GM21381 (cell line): ENCODE measurements at regions not wholly inside any gene's neighbourhood (a gene's known extent, or its start where the extent isn't known, plus 50 kb on each side); places are given as distances from the start of the nearest gene placed in this dataset.
"Not testable (repeated sequence)": the region's sequence is repeated elsewhere in the genome, so short reads cannot be mapped to it uniquely, and the experiment has no call there.

Experiments used
- ATAC-seq: cut with Tn5 transposase; IDR thresholded peaks from one replicate; pipeline ENCODE4 v1.9.1; 2021; ENCODE audit warnings: mild to moderate bottlenecking, moderate library complexity; ENCODE audit not compliant: unreplicated experiment

DNA sequence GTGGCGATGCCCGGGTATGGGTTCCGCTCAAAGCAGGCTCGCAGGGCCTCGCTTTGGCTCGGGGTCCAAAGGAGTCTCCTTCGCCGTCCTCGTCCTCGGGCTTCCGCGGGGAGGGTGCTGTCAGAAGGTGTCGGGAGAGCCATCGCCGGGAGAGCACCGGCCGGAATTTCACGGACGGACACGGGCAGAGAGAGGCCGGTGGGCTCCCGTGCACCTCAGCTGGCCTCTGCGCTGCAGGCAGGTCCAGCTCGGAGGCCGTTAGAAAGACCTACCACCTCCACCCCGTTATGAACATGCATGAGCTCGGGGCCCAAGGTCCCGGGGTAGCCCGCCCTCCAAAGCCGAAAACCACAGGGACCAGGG is 1846.0 kb upstream of the DEFB115 start:
- ATAC-seq = not testable (repeated sequence)

DNA sequence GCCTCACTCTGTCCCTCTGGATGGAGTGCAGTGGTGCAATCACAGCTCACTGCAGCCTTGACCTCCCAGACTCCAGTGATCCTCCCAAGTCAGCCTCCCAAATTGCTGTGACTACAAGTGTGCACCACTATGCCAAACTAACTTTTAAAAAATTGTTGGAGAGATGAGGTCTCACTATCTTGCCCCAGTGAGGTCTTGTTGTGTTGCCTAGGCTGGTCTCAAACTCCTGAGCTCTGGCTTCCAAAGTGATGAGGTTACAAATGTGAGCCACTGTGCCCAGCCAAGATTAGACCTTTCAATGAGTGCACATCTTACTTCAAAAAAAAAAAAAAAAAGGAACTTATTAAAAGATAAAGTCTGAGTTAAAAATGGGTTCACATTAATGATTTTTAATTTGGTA is 1838.1 kb upstream of the DEFB115 start:
- ATAC-seq = no peak

DNA sequence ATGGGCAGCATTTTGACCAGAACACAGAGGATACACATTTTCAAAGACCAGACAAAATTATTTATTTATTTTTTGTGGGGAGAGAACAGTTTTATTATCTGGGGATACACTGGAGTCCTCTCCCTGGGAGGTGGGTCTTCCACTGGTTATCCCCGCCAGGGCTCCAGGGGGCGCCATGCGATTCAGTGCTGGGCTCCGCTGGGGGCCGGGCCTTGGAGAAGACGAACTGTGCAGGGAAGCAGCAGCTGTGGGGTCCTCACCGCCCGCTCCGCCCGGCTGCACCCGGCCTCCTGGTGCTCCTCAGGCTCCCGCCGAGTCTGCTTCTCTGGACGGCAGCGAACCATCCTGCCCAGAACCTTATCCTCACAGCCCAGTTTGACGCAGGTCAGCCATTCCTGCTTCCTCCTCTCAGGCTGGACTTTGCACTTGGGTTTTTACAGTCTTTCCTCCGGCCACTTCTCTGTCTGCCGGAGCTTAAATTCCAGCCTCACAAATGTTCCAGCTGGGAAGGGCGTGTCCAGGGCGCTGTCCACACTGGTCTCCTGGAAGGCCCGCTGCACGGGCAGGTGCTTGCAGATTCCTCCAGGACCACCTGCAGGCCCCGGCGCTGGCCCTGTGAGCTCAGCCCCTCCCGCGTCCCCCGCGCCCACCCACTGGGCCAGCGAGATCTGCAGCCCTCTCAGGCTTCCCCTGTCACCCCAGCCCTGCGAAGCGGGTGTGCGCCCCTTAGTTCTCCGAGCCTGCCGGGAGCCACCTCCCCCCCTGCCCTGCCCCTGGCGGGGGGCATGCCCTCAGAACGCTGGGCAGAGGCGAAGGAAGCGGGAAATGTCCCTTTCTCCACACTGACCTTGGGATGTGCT is 1830.0 kb upstream of the DEFB115 start:
- no peak for ATAC-seq

DNA sequence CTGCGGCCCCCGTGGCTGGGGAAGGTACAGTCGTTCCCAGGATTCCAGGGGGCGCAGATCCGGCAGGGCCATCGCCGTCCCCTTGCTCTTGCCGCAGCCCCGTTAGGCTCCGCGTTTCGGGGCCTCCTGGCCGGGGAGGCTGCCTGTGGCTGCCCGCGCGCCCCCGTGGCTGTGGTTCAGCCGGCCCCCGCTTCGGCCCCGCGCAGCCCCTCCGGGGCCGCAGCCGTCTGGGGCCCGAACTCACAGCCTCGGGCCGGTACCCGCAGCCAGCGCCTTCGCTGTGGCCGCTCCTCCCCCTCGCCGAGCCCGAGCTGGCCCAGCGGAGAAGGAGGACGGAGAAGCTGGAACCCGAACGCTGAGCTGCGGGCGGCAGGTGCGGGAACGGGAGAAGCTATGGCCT is 1826.9 kb upstream of the DEFB115 start:
- no peak for ATAC-seq

DNA sequence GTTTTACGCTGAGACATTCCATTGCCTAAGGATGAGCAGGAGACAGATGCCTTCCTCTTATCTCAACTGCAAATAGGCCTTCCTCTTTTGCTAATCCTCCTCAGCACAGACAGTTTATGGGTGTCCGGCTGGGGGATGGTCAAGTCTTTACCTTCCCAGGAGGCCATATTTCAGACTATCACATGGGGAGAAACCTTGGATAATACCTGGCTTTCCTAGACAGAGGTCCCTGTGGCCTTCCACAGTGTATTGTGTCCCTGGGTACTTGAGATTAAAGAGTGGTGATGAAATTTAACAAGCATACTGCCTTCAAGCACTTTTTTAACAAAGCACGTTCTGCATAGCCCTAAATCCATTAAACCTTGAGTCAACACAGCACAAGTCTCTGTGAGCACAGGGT is 1816.7 kb upstream of the DEFB115 start:
- not testable (repeated sequence) for ATAC-seq

- not testable (repeated sequence) for ATAC-seq
Observed at GRCh38 chr20:29443206-29443781, 1814.2 kb upstream of the DEFB115 start.

DNA sequence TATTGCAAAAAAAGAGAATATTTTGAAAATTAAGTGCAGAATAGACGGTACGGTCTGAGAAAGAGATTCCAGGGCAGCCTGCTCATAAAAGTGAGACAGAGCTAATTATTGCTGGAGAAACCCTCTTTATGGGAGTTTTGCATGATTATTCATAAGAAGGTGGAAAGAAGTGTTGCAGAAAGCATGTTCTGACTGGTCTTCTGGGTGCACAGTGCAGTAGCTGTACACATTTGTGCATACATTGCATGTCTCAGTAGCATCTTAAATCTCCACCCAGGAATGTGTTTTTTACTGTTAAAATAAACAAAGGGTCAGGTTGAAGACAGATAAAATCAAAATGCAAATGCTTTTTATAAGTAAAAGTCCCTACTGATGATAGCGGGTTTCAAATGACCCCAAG is 1813.6 kb upstream of the DEFB115 start:
- ATAC-seq = peak; percentile 59

GRCh38 chr20:29445050-29445907 is 1812.2 kb upstream of the DEFB115 start:
- ATAC-seq = peak; percentile 95

- ATAC-seq = not testable (repeated sequence)
Observed at GRCh38 chr20:29447517-29448484, 1809.7 kb upstream of the DEFB115 start.

DNA sequence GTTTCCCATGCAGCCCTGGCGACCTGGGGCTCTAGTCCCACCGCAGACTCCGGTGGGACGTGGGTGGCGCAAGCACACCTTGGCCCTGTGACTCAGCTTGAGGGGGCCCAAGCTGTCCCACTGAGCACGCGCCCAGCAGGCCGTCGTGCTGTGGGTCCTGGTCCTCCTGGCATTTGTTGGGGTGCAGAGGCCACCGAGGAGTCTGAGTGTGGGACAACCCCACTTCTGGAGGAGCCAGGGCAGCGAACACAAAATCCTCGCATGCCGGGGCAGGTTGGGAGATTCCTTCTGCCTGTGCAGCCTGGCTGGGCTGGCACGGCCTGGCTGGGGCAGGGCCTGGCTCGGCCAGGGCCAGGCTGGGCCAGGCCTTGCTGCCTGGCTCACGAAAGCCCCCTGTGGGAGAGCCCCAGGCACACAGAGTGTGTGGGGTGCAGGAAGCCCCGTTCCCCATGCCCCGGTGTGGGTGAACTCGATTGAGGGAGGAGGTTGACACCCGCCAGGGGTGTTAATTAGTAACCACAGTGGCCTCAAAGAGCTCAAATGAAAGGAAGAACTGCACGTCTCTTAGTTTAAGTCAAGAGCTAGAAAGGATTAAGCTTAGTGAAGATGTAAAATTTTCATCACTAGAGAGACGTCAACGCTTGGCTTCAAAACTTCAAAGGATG is 1808.5 kb upstream of the DEFB115 start:
- ATAC-seq = no peak

- no peak for ATAC-seq
Observed at GRCh38 chr20:29452186-29452585, 1805.3 kb upstream of the DEFB115 start.

DNA sequence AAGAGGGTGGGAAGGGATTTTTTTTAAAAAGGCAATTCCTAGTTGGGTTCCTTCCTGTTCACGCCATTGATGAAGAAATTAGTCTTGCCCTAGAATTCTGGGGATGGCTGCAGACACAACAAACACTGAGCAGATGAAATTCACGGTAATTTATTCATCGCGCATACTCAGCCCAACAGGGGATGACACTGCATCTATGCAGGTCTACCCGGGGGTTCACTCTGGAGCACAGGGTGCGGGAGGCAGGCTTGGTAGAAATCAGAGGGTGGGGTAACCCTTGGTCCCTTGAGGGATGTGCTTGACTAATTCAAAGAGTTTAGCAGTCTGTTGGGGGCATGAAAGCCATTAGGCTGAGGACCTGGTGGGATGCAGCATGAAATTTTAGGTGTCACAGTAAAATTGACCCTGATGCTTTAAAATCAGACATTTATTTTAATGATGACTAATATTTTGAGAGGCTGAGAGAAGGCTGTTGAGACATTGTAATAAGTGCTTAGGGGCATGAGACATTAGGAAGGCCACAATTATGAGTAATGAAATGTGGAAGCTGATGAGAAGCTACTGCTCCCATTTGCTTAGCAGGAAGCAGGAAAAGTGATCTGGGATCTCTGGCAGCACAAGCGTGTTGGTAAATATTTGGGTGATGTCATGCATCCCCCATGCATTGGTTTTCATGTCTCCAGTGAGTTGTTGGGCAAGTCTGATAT is 1800.3 kb upstream of the DEFB115 start:
- ATAC-seq = not testable (repeated sequence)

DNA sequence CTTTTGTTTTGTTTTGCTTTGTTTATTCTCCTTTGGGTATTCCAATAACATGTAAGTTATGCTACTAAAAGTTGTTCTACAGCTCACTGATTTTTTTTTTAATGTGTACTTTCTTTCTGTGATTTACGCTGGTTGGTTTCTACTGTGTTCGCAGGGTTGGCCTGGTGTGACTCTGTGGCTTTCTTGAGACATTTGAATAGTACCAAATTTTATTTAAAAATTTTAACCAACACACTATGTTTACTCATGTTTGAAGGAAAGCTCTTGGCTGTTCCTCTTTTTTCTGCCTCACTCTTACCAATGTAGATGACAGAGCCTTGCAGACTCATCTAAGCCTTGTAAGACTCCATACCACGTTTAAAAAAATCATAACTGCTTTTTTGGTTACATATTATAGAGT is 1784.9 kb upstream of the DEFB115 start:
- ATAC-seq = no peak

- ATAC-seq = not testable (repeated sequence)
Observed at GRCh38 chr20:29492840-29493239, 1764.6 kb upstream of the DEFB115 start.

DNA sequence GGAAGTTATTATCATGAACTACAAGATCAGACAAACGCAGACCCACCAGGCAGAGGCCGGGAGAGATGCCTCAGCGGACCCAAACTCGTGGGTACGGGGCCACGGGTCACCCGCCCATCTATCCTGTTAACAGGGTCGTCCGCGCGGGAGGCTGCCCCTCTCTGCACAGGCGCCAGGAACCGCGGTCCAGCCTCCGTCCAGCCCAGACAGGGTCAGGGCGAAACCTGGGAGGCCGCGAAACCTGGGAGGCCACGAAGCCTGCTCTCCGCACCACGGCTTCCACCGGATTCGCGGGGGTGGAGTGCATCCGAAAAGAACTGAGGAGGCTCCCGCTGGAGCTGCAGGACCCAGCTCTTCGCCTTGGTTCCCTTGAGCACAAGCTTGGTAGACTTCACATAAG is 1760.7 kb upstream of the DEFB115 start:
- ATAC-seq = not testable (repeated sequence)

DNA sequence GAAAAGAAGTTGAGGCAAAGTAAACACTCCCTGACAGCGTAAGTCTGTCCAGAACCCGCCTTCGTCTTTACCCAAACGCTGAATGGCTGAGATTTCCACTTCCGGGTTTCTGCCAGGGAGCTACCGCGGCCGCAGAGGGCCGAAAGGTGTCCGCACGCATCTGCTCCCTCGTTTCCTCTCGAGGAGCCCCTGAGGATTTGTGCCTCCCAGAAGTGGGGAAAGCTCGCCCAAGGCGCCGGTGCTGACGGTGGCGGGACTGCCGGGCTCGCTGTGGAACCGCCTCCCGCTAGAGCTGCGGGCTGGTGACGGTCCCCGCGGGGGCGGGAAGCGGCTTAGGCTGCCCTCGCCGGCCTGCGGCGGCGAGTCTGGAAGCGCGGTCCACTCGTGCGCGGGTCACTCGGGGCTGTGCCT is 1760.2 kb upstream of the DEFB115 start:
- no peak for ATAC-seq

DNA sequence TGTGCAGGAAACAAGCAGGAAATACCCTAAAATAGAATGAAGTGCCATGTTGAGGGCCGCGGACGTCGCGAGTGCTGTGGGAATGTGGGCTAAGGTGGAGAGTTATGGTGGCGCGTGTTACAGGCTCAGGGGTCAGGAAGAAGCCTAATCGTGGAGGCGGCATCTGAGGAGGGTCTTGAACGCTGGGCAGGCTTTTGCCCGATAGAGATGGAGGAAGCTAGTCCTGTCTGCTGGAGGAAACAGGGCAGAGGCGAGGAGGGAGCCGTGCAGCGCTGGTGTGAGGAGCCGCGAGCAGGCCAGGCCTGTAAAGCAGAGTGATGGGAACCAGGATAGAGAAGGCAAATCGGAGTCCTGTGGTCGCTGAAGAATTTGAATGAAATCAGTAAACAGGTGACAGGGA is 1759.8 kb upstream of the DEFB115 start:
- ATAC-seq = not testable (repeated sequence)

- not testable (repeated sequence) for ATAC-seq
Observed at GRCh38 chr20:29500738-29501137, 1756.7 kb upstream of the DEFB115 start.

DNA sequence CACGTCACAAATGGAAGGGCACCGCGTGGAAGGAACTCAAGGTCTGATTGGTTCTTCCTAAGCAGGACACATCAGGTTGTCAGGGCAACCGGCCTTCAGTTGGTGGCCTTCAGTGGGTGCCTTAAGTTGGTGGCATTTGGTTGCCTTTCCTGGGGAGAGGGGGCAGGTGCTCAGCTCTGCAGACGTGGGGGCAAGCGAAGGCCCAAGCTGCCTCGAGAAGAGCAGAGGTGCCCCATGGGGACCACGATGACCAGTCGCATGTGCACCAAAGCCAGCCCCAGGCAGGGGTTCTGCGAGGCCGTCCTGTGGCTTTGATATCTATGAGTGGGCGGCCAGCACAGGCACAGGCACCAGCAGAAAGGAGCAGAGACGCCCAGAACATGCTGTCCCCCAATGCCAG is 1742.8 kb upstream of the DEFB115 start:
- ATAC-seq = not testable (repeated sequence)
